BJ (cell line): ENCODE measurements at regions not wholly inside any gene's neighbourhood (a gene's known extent, or its start where the extent isn't known, plus 50 kb on each side); places are given as distances from the start of the nearest gene placed in this dataset.
"Not testable (repeated sequence)": the region's sequence is repeated elsewhere in the genome, so short reads cannot be mapped to it uniquely, and the experiment has no call there.

Source experiments
- CTCF ChIA-PET: fragments of 350-600 bp; formaldehyde crosslinking; extraction: SDS; loops from one replicate; lab custom pipeline; 2021; ENCODE audit warnings: antibody characterized with exemption, inconsistent platforms; lab: Yijun Ruan, JAX
- POLR2A ChIA-PET: fragments of 300-600 bp; sonication (Branson Sonifier 250); formaldehyde crosslinking; extraction: SDS; loops from one replicate; lab custom pipeline; 2021; ENCODE audit warnings: antibody characterized with exemption; lab: Charles Lee
- DNase-seq: peaks from one replicate; pipeline ENCODE4 v3.0.0-alpha.2; 2011; ENCODE audit warnings: low read depth
- H3K27me3 ChIP-seq: 2 replicates; pipeline ENCODE4 v1.6.0; 2011; ENCODE audit warnings: low read length; ENCODE audit not compliant: control insufficient read depth, insufficient read depth
- H3K36me3 ChIP-seq: 2 replicates; pipeline ENCODE4 v1.5.1; 2011; ENCODE audit warnings: low read length; ENCODE audit not compliant: control insufficient read depth, insufficient read depth
- H3K4me3 ChIP-seq: 2 replicates; pipeline ENCODE4 v1.5.1; 2011; ENCODE audit warnings: low read depth, mild to moderate bottlenecking, control low read depth, low read length
- TF ChIP-seq, protein P1 (sequence below): IDR thresholded peaks from 2 replicates; pipeline ENCODE4 v1.5.1; 2011; ENCODE audit warnings: low read depth, mild to moderate bottlenecking, control low read depth, inconsistent platforms, low read length, moderate library complexity; ENCODE audit not compliant: insufficient read depth

DNA sequence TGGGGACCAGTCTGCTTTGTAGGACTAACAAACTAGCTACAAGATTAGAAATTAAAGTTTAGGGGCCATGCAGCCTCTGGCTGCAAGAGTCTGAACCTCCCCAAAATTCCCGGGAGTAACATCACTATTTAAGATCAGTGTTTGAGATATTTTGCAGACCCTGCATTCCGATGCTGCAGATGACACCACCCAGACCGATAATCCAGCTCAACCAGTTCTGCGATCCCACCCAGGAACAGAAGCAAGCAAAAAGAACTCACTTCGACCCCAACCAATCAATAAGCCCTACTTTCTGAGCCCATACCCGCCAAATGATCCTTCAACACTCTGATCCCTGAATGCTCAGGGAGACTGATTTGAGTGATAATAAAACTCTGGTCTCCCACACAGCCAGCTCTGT, 877.8 kb downstream of the FAT4 start:
- CTCF ChIA-PET = interaction anchor here (1.0 kb wide), 1 partner anchor 32 kb away, joined by 3 read pairs; no protein-coding TSS in a partner anchor

DNA sequence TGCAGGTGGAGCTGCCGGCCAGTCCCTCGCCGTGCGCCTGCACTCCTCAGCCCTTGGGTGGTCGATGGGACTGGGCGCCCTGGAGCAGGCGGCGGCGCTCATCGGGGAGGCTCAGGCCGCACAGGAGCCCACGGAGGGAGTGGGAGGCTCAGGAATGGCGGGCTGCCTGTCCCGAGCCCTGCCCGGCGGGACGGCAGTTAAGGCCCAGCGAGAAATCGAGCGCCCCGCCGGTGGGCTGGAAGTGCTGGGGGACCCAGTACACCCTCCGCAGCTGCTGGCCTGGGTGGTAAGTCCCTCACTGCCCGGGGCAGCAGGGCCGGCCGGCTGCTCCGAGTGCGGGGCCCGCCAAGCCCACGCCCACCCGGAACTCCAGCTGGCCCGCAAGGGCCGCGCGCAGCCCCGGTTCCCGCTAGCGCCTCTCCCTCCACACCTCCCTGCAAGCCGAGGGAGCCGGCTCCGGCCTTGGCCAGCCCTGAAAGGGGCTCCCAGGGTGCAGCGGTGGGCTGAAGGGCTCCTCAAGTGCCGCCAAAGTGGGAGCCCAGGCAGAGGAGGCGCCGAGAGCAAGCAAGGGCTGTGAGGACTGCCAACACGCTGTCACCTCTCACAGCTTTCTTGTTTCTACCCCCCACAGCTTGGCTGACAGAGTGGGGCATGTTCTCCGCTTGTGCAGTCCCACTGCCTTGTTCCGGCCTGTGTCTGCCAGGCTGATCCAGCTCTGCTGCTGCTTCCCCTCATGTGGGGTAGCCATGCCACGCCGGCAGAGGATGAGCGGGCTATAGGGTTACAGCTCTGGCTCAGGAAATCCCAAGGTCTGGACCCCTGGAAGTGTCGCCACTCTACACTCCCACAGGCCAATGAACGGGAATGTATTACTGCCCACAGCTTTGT, 886.7 kb downstream of the FAT4 start:
- DNase-seq, H3K36me3 ChIP-seq, POLR2A ChIA-PET, H3K27me3 ChIP-seq, H3K4me3 ChIP-seq: not testable (repeated sequence)
- CTCF ChIA-PET = interaction anchor here (0.6 kb wide), 1 partner anchor 70 kb away, joined by 3 read pairs; no protein-coding TSS in a partner anchor

More for the DNA sequence above, 877.8 kb downstream of the FAT4 start:
- TF ChIP-seq, protein P1, sequence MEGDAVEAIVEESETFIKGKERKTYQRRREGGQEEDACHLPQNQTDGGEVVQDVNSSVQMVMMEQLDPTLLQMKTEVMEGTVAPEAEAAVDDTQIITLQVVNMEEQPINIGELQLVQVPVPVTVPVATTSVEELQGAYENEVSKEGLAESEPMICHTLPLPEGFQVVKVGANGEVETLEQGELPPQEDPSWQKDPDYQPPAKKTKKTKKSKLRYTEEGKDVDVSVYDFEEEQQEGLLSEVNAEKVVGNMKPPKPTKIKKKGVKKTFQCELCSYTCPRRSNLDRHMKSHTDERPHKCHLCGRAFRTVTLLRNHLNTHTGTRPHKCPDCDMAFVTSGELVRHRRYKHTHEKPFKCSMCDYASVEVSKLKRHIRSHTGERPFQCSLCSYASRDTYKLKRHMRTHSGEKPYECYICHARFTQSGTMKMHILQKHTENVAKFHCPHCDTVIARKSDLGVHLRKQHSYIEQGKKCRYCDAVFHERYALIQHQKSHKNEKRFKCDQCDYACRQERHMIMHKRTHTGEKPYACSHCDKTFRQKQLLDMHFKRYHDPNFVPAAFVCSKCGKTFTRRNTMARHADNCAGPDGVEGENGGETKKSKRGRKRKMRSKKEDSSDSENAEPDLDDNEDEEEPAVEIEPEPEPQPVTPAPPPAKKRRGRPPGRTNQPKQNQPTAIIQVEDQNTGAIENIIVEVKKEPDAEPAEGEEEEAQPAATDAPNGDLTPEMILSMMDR = no peak
- DNase-seq = no peak
- H3K36me3 ChIP-seq = no peaks in the 10 kb centered on the region
- POLR2A ChIA-PET = no interaction called here
- H3K27me3 ChIP-seq = no peaks in the 10 kb centered on the region
- no peak overlapping the region for H3K4me3 ChIP-seq

DNA sequence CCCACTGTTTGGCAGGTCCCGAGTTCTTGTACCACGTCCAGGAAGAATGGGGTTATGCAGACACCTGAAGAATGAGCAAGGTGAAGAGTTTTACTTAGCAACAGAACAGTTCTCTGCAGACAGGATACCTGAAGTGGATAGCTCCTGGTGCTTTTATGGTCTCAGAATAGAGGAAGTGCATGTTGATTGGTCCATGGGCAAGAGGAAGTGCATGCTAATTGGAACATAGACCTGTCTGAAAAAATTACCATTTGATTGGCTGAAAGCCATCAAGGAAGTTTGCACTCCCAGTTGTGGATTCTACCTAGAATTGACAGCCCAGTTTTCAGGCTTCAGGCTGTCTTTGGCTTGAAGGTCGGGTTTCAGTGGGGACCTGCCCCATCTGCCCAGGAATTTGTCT, 887.5 kb downstream of the FAT4 start:
- H3K4me3 ChIP-seq = no peak overlapping the region
- POLR2A ChIA-PET = no interaction called here
- no peak for DNase-seq
- TF ChIP-seq, protein P1 = no peak
- H3K36me3 ChIP-seq = no peaks in the 10 kb centered on the region
- H3K27me3 ChIP-seq = no peaks in the 10 kb centered on the region
- CTCF ChIA-PET = no interaction called here

DNA sequence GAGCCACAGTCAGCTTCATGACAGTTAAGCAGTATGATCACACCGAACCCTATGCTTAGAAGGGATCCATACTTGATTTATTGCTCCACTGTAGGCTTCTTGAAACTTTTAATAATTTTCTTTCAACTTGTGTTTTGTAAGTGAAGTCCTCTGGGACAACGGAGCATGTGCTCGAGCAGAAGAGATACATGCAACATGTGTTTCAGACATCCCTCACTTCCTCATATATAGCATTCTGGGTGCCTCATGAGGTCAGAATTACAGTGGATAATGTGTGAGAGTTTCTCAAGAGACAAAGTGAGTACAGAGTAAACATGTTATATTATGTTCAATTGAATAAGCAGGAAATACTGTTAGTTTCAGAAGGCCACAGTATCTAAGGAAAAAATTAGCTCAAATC, 893.2 kb downstream of the FAT4 start:
- Histone ChIP-seq H3K27me3 (no peaks in the 10 kb centered on the region), H3K36me3 (no peaks in the 10 kb centered on the region), H3K4me3 (no peak overlapping the region)
- ChIA-PET CTCF (interaction anchor here (2.2 kb wide), 1 partner anchor 16 kb away, joined by 9 read pairs; no protein-coding TSS in a partner anchor), POLR2A (no interaction called here)
- TF ChIP-seq, protein P1 = no peak
- no peak for DNase-seq

DNA sequence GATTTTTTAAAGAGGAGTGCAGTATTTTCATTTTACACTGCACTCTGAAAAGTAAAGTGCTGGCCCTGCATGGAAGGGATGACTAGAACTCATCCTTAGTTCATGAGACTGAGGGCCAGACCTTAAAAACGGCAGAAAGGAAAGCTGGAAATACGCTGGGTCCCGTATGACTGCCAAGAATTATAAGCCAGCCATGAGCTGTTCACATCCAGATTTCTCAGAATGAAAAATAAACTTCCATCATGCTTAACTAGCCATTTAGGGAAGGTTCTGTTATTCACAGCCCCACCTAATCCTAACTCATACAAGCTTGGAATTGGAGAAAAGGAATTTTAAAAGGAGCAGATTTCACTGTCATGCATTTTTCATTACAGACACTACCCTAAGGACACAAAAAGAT, 894.4 kb downstream of the FAT4 start:
- H3K27me3 ChIP-seq = no peaks in the 10 kb centered on the region
- no peak for DNase-seq
- TF ChIP-seq, protein P1 = no peak
- CTCF ChIA-PET = interaction anchor here (2.2 kb wide), 1 partner anchor 15 kb away, joined by 9 read pairs; no protein-coding TSS in a partner anchor
- POLR2A ChIA-PET = no interaction called here
- H3K36me3 ChIP-seq = no peaks in the 10 kb centered on the region
- H3K4me3 ChIP-seq = no peak overlapping the region
